ENCODE measurements at regions not wholly inside any gene's neighbourhood (a gene's known extent, or its start where the extent isn't known, plus 50 kb on each side); places are given as distances from the start of the nearest gene placed in this dataset.

DNA sequence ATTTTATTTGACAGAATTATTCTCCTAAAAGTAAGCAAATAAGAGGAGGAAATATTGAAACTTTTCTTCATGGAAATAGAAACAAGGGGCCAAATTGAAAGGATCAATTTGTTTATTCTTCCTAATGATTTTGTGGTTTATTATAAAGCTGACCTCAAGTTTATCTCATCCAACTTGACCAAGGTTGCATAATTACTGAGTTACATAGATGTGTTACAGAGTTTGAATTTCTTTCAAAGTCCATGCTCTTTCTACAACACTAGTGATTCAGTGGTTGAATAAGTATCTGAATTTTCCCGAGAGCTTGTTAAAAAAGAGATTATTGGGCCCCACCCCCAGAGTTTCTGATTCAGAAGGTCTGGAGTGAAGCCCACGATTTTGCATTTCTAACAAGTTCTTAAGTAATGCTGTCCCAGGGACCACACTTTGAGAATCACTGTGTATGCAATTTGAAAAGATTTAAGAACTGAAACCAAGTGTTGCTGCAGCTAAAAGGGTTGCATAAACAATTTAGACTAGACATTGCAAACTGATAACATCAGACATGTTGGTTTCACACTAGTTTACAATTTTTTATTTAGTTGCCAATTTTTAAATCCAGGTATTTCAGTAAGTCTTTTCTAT lies 485.7 kb upstream of the ANO5 start:
- TF ChIP-seq, protein P1, sequence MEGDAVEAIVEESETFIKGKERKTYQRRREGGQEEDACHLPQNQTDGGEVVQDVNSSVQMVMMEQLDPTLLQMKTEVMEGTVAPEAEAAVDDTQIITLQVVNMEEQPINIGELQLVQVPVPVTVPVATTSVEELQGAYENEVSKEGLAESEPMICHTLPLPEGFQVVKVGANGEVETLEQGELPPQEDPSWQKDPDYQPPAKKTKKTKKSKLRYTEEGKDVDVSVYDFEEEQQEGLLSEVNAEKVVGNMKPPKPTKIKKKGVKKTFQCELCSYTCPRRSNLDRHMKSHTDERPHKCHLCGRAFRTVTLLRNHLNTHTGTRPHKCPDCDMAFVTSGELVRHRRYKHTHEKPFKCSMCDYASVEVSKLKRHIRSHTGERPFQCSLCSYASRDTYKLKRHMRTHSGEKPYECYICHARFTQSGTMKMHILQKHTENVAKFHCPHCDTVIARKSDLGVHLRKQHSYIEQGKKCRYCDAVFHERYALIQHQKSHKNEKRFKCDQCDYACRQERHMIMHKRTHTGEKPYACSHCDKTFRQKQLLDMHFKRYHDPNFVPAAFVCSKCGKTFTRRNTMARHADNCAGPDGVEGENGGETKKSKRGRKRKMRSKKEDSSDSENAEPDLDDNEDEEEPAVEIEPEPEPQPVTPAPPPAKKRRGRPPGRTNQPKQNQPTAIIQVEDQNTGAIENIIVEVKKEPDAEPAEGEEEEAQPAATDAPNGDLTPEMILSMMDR (IDR thresholded peaks at IDR 0.05): no peak
- TF ChIP-seq POLR2A (IDR thresholded peaks at IDR 0.05): no peak
